GM10248 (cell line): ENCODE measurements at regions not wholly inside any gene's neighbourhood (a gene's known extent, or its start where the extent isn't known, plus 50 kb on each side); places are given as distances from the start of the nearest gene placed in this dataset.

Experiments used
- CTCF ChIA-PET: fragments of 300-600 bp; sonication (Branson Sonifier 250); formaldehyde crosslinking; extraction: SDS; loops from one replicate; lab custom pipeline; 2021; ENCODE audit warnings: antibody characterized with exemption; lab: Yijun Ruan, JAX
- POLR2A ChIA-PET: fragments of 350-650 bp; sonication (Branson Sonifier 250); formaldehyde crosslinking; extraction: SDS; loops from one replicate; lab custom pipeline; 2020; ENCODE audit warnings: antibody characterized with exemption; lab: Yijun Ruan, JAX
- DNase-seq: peaks from one replicate; pipeline ENCODE4 v3.0.0; 2012; ENCODE audit errors: extremely low spot score
- TF ChIP-seq, protein P1 (sequence below): IDR thresholded peaks from 2 replicates; pipeline ENCODE4 v1.5.1; 2012; ENCODE audit warnings: mild to moderate bottlenecking, low read depth; ENCODE audit errors: extremely low read depth, missing control alignments, control extremely low read depth

DNA sequence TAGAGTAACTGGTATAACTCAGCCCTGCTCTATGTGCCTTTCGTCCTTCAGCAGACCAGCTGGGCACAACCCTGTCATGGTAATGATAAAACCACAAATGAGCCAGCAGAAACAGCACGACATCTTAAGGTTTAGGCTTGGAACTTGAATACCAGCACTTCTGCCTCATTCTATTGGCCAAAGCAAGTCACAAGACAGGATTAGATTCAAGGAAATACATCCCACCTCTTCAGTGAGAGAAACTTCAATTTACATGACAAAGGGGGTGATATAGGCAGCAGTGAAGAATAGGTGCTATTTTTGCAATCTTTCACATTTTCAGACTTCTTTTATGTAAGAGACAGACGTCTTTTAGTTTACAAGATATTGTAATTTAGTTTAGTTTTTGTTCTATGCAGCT is 69.8 kb upstream of the SLC35F1 start:
- CTCF ChIA-PET = interaction anchor here (1.4 kb wide), 2 partner anchors 10 to 1273 kb away, joined by 3 to 4 read pairs; no protein-coding TSS in a partner anchor

DNA sequence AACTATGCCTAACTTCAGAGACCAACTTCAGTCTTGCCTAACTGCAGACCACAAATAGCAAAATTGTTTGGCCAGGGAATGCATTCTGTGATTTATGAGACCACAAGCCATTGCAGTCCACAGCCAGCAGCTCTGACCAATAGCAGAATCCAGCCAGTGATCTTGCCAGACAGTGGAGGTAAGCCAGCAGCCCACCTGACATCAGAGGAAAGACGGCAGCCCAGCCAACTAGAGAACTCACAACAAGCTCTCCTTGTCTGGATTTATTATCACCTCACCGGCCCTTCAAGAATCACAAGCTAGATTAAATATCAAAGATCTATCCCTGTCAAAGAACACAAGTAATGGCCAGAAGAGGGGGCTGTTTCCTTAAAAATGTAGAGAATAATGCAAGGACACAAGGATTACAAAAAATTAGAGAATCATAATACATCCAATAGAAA is 66.5 kb upstream of the SLC35F1 start:
- POLR2A ChIA-PET = no interaction called here

More for the DNA sequence above, 69.8 kb upstream of the SLC35F1 start:
- DNase-seq = no peak
- TF ChIP-seq, protein P1, sequence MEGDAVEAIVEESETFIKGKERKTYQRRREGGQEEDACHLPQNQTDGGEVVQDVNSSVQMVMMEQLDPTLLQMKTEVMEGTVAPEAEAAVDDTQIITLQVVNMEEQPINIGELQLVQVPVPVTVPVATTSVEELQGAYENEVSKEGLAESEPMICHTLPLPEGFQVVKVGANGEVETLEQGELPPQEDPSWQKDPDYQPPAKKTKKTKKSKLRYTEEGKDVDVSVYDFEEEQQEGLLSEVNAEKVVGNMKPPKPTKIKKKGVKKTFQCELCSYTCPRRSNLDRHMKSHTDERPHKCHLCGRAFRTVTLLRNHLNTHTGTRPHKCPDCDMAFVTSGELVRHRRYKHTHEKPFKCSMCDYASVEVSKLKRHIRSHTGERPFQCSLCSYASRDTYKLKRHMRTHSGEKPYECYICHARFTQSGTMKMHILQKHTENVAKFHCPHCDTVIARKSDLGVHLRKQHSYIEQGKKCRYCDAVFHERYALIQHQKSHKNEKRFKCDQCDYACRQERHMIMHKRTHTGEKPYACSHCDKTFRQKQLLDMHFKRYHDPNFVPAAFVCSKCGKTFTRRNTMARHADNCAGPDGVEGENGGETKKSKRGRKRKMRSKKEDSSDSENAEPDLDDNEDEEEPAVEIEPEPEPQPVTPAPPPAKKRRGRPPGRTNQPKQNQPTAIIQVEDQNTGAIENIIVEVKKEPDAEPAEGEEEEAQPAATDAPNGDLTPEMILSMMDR = no peak
- POLR2A ChIA-PET = no interaction called here

DNA sequence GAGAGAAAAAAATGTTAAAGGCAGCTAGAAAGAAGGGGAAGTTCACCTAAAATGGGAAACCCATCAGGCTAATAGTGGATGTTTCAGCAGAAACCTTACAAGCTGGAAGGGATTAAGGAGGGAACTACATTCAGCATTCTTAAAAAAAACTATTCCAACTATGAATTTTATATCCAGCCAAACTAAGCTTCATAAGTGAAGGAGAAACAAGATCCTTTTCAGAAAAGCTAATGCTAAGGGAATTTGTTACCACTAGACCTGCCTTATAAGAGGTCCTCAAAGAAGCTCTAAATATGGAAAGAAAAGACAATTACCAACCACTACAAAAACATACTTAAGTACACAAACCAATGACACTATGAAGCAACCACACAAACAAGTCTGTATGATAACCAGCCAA is 59.2 kb upstream of the SLC35F1 start:
- TF ChIP-seq, protein P1 = no peak
- CTCF ChIA-PET = no interaction called here
- DNase-seq = no peak
- POLR2A ChIA-PET = no interaction called here

More for the DNA sequence above, 66.5 kb upstream of the SLC35F1 start:
- CTCF ChIA-PET = interaction anchor here (1.2 to 1.8 kb wide), 4 partner anchors 9 to 426 kb away, joined by 3 to 7 read pairs (median 4); no protein-coding TSS in a partner anchor
- TF ChIP-seq, protein P1 = peak; percentile 24
- peak; percentile 24 for DNase-seq

DNA sequence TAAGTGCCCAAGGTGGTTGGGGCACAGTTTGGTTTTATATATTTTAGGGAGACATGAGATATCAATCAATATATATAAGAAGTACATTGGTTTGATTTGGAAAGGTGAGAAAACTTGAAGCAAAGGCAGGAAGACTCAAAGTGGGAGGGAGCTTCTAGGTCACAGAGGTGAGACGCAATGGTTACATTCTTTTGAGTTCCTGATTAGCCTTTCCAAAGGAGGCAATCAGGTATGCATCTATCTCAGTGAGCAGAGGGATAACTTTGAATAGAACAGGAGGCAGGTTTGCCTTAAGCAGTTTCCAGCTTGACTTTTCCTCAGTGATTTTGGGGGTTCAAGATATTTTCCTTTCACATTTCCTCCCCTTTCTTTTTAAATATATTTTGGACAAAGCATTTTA is 58.0 kb upstream of the SLC35F1 start:
- CTCF ChIA-PET = interaction anchor here (0.9 to 1.2 kb wide), 2 partner anchors 9 to 10 kb away, joined by 3 read pairs; no protein-coding TSS in a partner anchor
- TF ChIP-seq, protein P1 = no peak
- POLR2A ChIA-PET = no interaction called here
- no peak for DNase-seq
